Loucy (cell line): ENCODE measurements at regions not wholly inside any gene's neighbourhood (a gene's known extent, or its start where the extent isn't known, plus 50 kb on each side); places are given as distances from the start of the nearest gene placed in this dataset.

ENCODE experiments used
- H2AFZ ChIP-seq: fragments of 200-600 bp; sonication (generic); 2 replicates; pipeline ENCODE4 v1.6.0; 2016; ENCODE audit warnings: antibody characterized with exemption, mild to moderate bottlenecking, low read length, moderate library complexity
- H3F3A ChIP-seq: fragments of 200-600 bp; 2 replicates; pipeline ENCODE4 v1.6.0; 2016; ENCODE audit warnings: antibody characterized with exemption, low read depth, mild to moderate bottlenecking
- H3K27me3 ChIP-seq: fragments of 200-600 bp; sonication (generic); 2 replicates; pipeline ENCODE4 v1.6.1; 2014; ENCODE audit warnings: low read length, mild to moderate bottlenecking; ENCODE audit not compliant: insufficient read depth, poor library complexity, severe bottlenecking
- H3K36me3 ChIP-seq: fragments of 200-600 bp; sonication (generic); 2 replicates; pipeline ENCODE4 v1.6.1; 2016; ENCODE audit warnings: low read length; ENCODE audit not compliant: insufficient read depth
- H3K4me1 ChIP-seq: fragments of 200-600 bp; sonication (generic); 2 replicates; pipeline ENCODE4 v1.5.1; 2014; ENCODE audit warnings: low read length, mild to moderate bottlenecking; ENCODE audit not compliant: insufficient read depth, poor library complexity, severe bottlenecking
- H3K4me2 ChIP-seq: fragments of 200-600 bp; sonication (generic); 2 replicates; pipeline ENCODE4 v1.6.0; 2014; ENCODE audit warnings: antibody characterized with exemption, low read length, low read depth, mild to moderate bottlenecking; ENCODE audit not compliant: poor library complexity, severe bottlenecking
- H3K4me3 ChIP-seq: fragments of 200-600 bp; sonication (generic); 2 replicates; pipeline ENCODE4 v1.5.1; 2014; ENCODE audit warnings: low read length, mild to moderate bottlenecking, mixed read lengths; ENCODE audit not compliant: poor library complexity, severe bottlenecking
- H3K79me2 ChIP-seq: fragments of 200-600 bp; sonication (generic); 2 replicates; pipeline ENCODE4 v1.6.1; 2014; ENCODE audit warnings: low read length; ENCODE audit not compliant: insufficient read depth
- H3K9ac ChIP-seq: fragments of 200-600 bp; sonication (generic); 2 replicates; pipeline ENCODE4 v1.6.0; 2014; ENCODE audit warnings: mild to moderate bottlenecking, low read depth, low read length, moderate library complexity; ENCODE audit not compliant: poor library complexity, severe bottlenecking
- H3K9me2 ChIP-seq: fragments of 200-600 bp; sonication (generic); replicated peaks from 2 replicates; pipeline ENCODE4 v1.6.1; 2016; ENCODE audit warnings: low read depth, low read length, mixed read lengths
- H3K9me3 ChIP-seq: fragments of 200-600 bp; sonication (generic); 2 replicates; pipeline ENCODE4 v1.6.1; 2014; ENCODE audit warnings: mild to moderate bottlenecking, antibody characterized with exemption, low read length, low read depth; ENCODE audit not compliant: insufficient read depth
- H4K20me1 ChIP-seq: fragments of 200-600 bp; sonication (generic); 2 replicates; pipeline ENCODE4 v1.6.0; 2014; ENCODE audit warnings: antibody characterized with exemption, low read length, mild to moderate bottlenecking; ENCODE audit not compliant: insufficient read depth, poor library complexity, severe bottlenecking
- EZH2phosphoT487 ChIP-seq: fragments of 200-600 bp; IDR thresholded peaks from 2 replicates; pipeline ENCODE4 v1.6.1; 2018; ENCODE audit warnings: antibody characterized with exemption, mild to moderate bottlenecking, moderate library complexity, borderline replicate concordance
- TF ChIP-seq, protein P1 (sequence below): fragments of 200-600 bp; sonication (generic); conservative IDR thresholded peaks from 2 replicates; pipeline ENCODE4 v1.5.1; 2014; ENCODE audit warnings: mild to moderate bottlenecking, antibody characterized with exemption, low read length

DNA sequence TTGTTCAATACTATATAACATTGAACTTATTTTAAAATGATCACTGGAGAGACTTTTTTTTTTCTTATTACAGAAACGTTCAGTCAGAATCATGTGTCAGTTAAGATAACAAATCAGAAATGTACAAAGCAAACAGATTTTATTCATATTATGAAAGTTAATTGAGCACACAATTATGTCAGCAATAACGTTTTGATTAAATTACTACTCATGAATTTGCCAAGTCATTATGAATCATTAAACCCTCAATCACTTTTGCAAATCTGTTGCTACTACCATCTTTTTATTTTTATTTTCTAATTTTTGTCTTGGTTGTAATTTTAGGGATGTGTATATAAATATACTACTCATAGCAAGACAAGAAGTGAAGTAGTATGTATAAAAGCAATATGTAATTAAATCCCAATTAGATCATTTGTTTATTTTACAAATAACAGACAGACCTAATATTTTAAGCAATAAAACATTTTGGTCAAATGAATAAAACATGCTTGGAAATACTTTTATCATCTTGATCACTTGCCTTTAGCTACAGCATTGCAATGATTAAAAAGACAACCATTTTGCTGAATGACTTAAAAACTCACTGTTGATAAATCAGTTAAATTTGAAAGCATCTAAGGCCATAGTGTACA is 893.4 kb upstream of the MIR17HG start:
- Histone ChIP-seq H3K27me3 (no peaks in the 10 kb centered on the region), H3K9me2 (no peaks in the 10 kb centered on the region), H3F3A (no peaks in the 10 kb centered on the region), H3K9ac (no peak overlapping the region), H2AFZ (no peak overlapping the region), H4K20me1 (no peaks in the 10 kb centered on the region), H3K79me2 (no peaks in the 10 kb centered on the region), H3K4me1 (no peaks in the 10 kb centered on the region), H3K4me2 (no peak overlapping the region), H3K4me3 (no peak overlapping the region), H3K36me3 (no peaks in the 10 kb centered on the region), H3K9me3 (no peaks in the 10 kb centered on the region)
- no peak for TF ChIP-seq EZH2phosphoT487
- TF ChIP-seq, protein P1, sequence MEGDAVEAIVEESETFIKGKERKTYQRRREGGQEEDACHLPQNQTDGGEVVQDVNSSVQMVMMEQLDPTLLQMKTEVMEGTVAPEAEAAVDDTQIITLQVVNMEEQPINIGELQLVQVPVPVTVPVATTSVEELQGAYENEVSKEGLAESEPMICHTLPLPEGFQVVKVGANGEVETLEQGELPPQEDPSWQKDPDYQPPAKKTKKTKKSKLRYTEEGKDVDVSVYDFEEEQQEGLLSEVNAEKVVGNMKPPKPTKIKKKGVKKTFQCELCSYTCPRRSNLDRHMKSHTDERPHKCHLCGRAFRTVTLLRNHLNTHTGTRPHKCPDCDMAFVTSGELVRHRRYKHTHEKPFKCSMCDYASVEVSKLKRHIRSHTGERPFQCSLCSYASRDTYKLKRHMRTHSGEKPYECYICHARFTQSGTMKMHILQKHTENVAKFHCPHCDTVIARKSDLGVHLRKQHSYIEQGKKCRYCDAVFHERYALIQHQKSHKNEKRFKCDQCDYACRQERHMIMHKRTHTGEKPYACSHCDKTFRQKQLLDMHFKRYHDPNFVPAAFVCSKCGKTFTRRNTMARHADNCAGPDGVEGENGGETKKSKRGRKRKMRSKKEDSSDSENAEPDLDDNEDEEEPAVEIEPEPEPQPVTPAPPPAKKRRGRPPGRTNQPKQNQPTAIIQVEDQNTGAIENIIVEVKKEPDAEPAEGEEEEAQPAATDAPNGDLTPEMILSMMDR, result no peak

DNA sequence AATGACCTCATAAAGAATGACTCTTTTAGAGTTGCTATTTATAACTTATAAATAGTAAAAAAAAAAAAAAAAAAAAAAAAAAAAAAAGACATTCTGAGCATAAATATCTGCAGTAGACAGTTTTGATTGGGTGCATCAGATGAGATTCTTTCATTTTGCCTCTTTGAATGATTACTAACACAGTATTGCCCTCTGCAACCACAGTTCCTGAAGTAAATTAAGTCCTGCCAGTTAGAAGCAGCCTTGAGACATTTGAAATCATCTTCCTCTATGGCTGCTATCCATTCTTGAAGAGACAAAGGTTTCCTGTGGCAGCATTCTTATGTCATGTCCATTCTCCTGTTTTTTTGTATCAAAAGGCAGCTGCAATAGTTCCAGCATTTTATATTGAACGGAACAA is 892.4 kb upstream of the MIR17HG start:
- Histone ChIP-seq H3K4me2 (no peak overlapping the region), H3F3A (no peaks in the 10 kb centered on the region), H3K4me3 (no peak overlapping the region), H3K79me2 (no peaks in the 10 kb centered on the region), H3K36me3 (no peaks in the 10 kb centered on the region), H3K4me1 (no peaks in the 10 kb centered on the region), H3K9ac (no peak overlapping the region), H3K27me3 (no peaks in the 10 kb centered on the region), H3K9me2 (no peaks in the 10 kb centered on the region), H4K20me1 (no peaks in the 10 kb centered on the region), H2AFZ (no peak overlapping the region), H3K9me3 (no peaks in the 10 kb centered on the region)
- TF ChIP-seq, protein P1, result no peak
- no peak for TF ChIP-seq EZH2phosphoT487

DNA sequence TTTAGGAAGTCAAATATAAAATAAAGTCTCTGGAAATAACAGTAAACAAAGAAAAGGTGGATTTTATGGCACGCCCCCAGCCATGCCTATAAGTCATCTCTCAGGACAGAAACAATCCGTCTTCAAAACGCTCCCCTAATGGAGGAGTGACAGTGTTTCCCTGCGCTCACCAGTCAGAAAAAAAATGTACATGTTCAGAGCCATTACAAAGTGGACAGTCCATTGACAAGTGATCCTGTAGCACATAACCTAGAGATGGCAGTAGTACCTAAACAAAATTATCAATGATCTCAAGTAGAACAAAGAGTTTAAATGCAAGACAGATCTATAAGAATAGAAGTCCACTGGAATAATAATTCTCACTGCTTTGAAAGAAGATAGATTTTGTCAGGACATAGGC is 891.7 kb upstream of the MIR17HG start:
- Histone ChIP-seq H3K4me2 (no peak overlapping the region), H3K9me3 (no peaks in the 10 kb centered on the region), H3K27me3 (no peaks in the 10 kb centered on the region), H4K20me1 (no peaks in the 10 kb centered on the region), H3K9me2 (no peaks in the 10 kb centered on the region), H3K9ac (no peak overlapping the region), H3K79me2 (no peaks in the 10 kb centered on the region), H2AFZ (no peak overlapping the region), H3F3A (no peaks in the 10 kb centered on the region), H3K36me3 (no peaks in the 10 kb centered on the region), H3K4me3 (no peak overlapping the region), H3K4me1 (no peaks in the 10 kb centered on the region)
- TF ChIP-seq, protein P1, result no peak
- TF ChIP-seq EZH2phosphoT487, result no peak
